Stimulated activated CD4-positive, alpha-beta T cell treated with anti-CD3 and anti-CD28 coated beads, Interleukin-2, amount 100 ng/mL, for 48 hours (primary cell): ENCODE measurements at regions not wholly inside any gene's neighbourhood (a gene's known extent, or its start where the extent isn't known, plus 50 kb on each side); places are given as distances from the start of the nearest gene placed in this dataset.
"Not testable (repeated sequence)": the region's sequence is repeated elsewhere in the genome, so short reads cannot be mapped to it uniquely, and the experiment has no call there.

Source experiments
- DNase-seq, 2 donors: peaks; one replicate each; pipeline ENCODE4 v3.0.0-alpha.2; 2020

DNA sequence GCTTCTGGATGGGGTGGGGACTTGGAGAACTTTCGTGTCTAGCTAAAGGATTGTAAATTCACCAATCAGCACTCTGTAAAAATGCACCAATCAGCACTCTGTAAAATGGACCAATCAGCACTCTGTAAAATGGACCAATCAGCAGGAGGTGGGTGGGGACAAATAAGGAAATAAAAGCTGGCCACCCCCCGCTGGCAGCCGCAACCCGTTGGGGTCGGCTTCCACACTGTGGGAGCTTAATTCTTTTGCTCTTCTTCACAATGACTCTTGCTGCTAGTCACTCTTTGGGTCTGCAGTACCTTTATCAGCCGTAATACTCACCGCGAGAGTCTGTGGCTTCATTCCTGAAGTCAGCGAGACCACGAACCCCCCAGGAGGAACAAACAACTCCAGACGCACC is 623.1 kb downstream of the DSC3 start:
- DNase-seq = not testable (repeated sequence)

DNA sequence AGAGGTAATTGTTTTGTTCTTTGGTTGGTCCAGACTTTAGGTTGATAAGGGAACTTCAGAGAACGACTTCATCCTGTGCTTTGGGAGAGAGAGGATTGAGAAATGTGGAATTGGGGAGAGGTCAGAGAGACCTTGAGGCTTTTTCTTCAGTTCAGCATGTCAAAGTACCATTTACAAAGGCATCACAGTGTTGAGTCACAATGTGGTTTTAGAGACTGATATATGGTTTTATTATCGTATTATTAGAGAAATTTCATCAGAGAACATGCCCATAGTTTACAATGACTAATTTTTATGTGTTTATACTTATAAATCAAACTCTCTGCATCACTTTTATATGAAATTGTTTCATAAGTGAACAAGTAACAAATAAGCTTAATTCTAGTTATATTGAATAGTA is 626.6 kb downstream of the DSC3 start:
- no peak for DNase-seq

DNA sequence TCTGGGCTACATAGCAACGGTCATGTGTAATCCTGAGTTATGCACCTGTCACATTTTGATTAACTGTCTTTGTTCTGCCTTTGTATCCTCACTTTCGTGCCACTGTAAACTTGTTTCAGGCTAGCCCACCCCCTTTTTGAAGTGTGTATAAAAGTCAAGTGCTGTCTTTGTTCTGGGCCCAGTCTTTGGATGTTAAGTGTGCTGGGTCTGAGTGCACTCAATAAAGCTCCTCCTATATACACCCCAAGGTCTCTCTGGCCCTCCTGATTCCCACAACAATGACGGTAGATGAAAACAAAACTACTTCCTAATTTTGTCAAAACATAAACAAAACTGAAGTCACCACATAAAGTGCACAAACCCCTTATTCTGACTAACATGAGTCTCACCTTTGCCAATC is 633.4 kb downstream of the DSC3 start:
- DNase-seq = no peak

GRCh38 chr18:30406728-30407127 is 635.8 kb downstream of the DSC3 start:
- DNase-seq = no peak

- DNase-seq = no peak
Observed at GRCh38 chr18:30405038-30405437, 637.5 kb downstream of the DSC3 start.

DNA sequence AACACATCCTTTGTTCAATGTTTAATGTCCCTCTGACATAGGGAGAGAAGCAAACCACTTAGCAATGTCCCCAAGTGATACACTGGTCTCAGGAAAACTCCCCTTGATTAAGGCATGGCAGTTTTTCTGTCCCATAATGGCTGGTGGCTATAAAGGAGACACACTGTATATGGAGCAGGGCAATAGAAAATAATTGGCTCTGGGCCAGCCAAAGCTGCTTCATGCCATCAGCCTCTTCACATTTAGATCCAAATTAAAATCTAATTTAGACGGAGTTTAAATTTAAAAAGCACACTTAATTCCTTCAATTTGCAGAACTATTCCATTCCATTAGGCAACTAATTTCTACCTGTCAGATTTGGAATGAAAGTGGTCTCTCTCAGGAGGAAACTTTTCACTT is 638.1 kb downstream of the DSC3 start:
- no peak for DNase-seq

- DNase-seq = no peak
Observed at GRCh38 chr18:30403278-30403677, 639.3 kb downstream of the DSC3 start.

DNA sequence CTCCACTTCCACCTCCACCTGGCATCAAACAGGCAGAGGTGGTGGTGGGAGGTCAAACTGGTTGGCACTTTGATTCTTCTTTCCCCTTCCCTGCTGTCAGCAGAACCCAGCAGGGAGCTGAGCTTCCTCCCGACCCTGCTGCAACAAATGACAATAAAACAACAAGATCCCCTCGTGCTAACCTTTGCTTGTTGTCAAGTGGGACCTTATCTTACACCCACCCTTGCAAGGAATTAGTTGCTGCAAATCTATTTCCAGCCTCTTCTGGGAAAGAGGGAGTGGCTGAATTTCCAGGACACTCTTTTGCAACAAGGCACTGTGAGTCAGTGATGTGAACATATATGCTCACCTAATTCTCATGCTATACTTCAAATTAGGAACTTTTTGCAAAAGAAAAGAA is 655.1 kb downstream of the DSC3 start:
- no peak for DNase-seq

GRCh38 chr18:30386624-30387023 is 655.9 kb downstream of the DSC3 start:
- no peak for DNase-seq

DNA sequence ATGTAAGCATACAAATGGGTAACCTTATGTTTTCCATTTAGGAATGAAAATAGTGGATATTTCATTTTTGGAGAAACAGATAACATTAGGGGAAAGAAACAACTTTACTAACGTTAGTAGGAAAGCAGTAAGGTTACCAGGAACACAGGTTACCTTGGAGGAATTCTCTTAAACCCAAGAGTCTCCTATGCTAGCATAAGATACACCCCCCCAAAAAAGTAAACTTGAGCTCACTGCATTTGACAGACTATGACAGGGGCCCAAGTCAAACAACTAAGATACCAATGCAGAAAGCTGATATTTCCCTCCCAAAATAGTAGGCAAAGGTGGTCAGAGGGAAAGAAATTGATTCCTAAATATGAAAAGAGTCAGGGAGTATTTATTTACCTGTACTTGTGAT is 656.9 kb downstream of the DSC3 start:
- no peak for DNase-seq

DNA sequence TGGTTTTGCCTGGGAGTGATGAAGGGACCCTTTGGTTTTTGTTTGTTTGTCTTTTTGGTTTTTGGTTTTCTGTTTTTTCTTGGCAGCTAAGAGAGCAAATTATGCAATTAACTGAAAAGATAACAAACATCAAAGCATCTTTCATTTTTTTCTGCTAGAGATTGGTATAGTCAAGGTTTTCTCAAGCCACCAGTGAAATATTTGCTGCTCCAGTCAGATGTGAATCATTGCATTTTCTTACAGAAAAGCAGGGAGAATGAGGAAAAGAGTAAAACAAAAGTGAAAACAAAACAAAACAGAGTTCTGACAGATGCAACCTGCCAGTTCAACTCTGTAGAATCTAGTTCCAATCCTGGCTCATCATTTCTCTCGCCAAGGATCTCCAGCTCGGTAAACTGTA is 660.7 kb downstream of the DSC3 start:
- DNase-seq = no peak

DNA sequence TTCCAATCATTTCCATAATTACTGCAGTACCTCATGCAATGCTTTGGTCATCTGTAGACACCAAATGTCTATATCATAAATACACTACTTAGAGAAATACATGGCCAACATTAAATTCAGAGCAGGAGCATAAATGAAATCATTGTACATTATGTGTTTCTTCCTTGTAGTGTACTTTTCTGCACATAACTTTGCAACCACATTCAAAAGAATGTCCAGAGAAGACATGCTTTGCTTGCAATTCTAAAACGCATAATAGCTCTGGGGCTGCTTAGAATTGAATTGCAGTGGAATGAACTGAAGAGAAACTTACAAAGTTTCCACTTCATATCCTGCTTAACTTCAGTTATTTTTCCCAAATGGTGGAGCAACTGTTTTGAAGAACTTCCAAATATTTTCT is 664.4 kb downstream of the DSC3 start:
- DNase-seq = no peak

DNA sequence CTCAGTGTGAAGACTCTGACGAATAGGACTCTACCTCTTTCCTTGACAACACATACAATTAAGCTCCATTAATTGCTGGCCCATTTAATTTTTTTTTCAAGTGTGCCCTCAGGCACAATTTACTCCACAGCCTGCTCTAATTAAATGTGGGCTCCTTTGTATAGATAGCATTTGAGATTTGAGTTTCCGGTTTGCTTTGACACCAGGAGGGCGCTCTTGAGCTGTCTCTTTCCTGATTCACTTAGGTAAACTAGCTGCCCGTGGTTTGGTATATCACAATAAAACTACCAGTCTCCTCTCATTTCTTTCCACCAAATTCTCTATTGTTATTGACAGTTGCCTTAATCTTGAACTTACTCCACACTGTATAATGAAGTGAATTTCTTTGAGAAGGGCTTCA is 666.0 kb downstream of the DSC3 start:
- no peak for DNase-seq

DNA sequence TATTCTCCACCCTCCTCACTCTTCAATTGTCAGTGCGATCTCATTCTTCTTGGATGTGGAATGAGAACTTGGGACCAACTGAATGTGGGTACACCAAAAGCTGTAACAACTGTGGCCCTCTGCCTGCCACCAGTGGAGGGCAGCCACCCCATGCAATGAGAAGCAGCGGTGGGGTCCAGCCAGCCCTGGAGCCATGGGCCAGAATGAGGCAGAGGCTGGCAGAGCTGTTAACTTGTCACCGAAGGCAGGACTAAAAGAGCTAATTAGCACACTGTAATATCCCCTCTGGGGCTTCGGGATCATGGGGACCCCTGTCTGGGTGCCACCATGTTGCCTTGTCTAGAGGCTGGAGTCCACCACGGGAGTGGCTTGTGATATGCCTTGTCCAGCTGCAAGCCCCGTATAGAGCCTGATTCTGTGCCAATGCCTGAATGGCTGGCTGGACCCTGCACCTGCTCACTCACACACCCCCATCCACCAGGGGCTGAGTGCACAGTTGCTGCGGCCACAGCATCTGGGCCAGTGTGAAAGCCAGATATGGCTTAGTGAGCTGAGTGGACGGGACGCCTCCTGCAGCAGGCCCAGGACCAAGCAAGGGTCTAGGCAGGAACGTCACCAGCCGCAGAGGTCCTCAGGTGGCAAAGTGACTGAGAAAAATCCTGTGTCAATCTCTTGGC is 680.5 kb downstream of the DSC3 start:
- DNase-seq = no peak

- DNase-seq = no peak
Observed at GRCh38 chr18:30359521-30359920, 683.0 kb downstream of the DSC3 start.

DNA sequence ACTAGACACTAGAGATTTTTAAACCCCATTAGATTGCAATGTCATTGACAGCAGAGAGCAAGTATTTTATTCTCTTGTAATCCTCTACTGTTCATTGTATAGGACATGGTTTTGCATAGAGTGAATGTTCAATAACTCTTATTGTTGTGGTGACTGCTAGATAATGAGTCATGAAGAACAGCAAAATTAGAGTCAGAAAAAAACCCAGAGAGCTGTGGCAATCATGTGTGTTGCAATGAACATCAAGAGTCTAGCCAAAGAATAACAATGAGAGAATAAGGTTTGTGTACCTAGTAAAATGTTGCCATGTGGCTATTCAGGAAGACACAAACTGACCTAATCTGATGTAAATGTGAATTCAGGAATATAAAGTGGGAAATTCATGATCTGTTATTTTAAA is 684.0 kb downstream of the DSC3 start:
- no peak for DNase-seq

GRCh38 chr18:30352551-30353168 is 689.9 kb downstream of the DSC3 start:
- no peak for DNase-seq

GRCh38 chr18:30350263-30350662 is 692.3 kb downstream of the DSC3 start:
- no peak for DNase-seq

DNA sequence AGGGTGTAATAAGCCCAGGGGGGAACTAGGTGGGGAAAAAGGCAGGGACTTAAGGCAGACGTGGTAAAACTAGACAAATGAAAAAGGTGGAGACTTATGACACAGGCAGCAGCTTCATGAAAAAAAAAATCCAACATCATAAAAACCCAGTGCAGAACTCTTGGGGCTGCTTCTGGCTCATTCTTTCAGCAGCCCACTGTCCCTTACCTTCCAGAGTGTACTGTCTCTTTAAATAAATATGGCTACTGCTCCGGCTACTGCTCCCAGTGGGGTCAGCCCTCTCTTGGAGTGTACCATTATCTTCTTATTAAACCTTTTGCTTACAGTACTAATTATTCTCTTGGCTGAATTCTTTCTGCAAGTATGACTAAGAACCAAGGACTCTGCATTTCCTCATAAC is 699.5 kb downstream of the DSC3 start:
- no peak for DNase-seq

DNA sequence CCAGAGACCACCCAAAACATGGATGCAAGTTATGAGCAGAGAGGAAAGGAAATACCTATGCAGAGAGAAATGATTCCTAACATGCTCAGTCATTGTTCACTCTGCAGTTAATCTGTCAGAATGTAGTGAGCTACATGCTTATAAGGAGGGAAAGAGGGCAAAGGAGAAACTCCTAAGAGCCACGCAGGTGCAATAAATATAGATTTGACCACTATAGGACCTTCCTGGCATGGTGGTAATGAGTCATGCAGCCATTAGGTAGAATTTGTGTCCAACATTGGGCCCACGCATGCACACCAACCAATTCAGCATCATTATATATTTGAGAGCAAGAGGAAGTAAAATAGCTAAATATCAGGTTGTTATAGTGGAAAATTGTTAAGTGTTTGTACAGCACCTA is 699.9 kb downstream of the DSC3 start:
- no peak for DNase-seq

- no peak for DNase-seq
Observed at GRCh38 chr18:30334781-30335180, 707.8 kb downstream of the DSC3 start.

GRCh38 chr18:30333310-30333709 is 709.2 kb downstream of the DSC3 start:
- no peak for DNase-seq

DNA sequence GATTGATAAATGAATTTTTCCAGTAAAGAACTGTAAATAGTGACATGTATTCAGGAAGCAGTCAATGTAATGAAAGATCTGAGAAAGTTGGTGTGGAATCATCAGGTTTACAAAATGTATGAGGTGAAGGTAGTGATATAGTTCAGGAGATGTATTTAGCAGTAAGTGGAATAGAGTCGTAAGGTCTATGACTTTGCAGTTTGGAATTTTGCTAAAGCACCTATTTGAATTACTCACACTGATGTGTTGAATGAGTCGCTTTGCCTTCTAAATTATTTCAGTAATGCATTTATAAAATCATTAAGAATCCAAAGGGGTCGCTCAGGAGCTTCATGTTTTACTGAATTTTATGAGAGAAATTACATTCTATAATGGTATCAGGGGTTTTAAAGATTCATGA is 713.7 kb downstream of the DSC3 start:
- DNase-seq = no peak

- no peak for DNase-seq
Observed at GRCh38 chr18:30302181-30302580, 740.4 kb downstream of the DSC3 start.

- no peak for DNase-seq
Observed at GRCh38 chr18:30298769-30299168, 743.8 kb downstream of the DSC3 start.
